Liver (tissue), 8 donors: ENCODE measurements at regions not wholly inside any gene's neighbourhood (a gene's known extent, or its start where the extent isn't known, plus 50 kb on each side); places are given as distances from the start of the nearest gene placed in this dataset.

Source experiments
- DNase-seq: peaks from one replicate; pipeline ENCODE4 v3.0.0-alpha.2; 2017; ENCODE audit warnings: low spot score
- H3K27ac ChIP-seq, 2 donors: one replicate each; pipeline ENCODE4 v1.7.0; 2013; ENCODE audit warnings: inconsistent platforms in 2 of 2, low read length in 2 of 2, control low read depth in 1 of 2, low read depth in 1 of 2, mild to moderate bottlenecking in 1 of 2
- H3K27me3 ChIP-seq, 4 donors: one replicate each; pipeline versions ENCODE4 v1.6.1 to v1.7.0; 2013; ENCODE audit warnings: low read length in 3 of 4, inconsistent platforms in 1 of 4, mild to moderate bottlenecking in 1 of 4, moderate library complexity in 1 of 4; ENCODE audit not compliant: control insufficient read depth in 4 of 4, insufficient read depth in 4 of 4
- H3K36me3 ChIP-seq, 4 donors: one replicate each; pipeline versions ENCODE4 v1.6.1 to v1.7.0; 2013; ENCODE audit warnings: low read length in 3 of 4, mild to moderate bottlenecking in 3 of 4, low read depth in 1 of 4, moderate library complexity in 1 of 4; ENCODE audit not compliant: control insufficient read depth in 4 of 4, insufficient read depth in 3 of 4
- H3K4me1 ChIP-seq, 4 donors: one replicate each; pipeline versions ENCODE4 v1.6.1 to v1.7.0; 2013; ENCODE audit warnings: low read length in 3 of 4, mild to moderate bottlenecking in 3 of 4, moderate library complexity in 1 of 4; ENCODE audit not compliant: control insufficient read depth in 4 of 4, insufficient read depth in 4 of 4
- H3K4me3 ChIP-seq, 3 donors: one replicate each; pipeline versions ENCODE4 v1.6.1 to v1.7.0; 2013; ENCODE audit warnings: low read length in 3 of 3, control low read depth in 1 of 3, low read depth in 1 of 3, mild to moderate bottlenecking in 1 of 3
- H3K9ac ChIP-seq, 2 donors: one replicate each; pipeline ENCODE4 v1.7.0; 2013; ENCODE audit warnings: low read length in 2 of 2, mild to moderate bottlenecking in 2 of 2, moderate library complexity in 2 of 2, control low read depth in 1 of 2, low read depth in 1 of 2
- H3K9me3 ChIP-seq, 4 donors: one replicate each; pipeline versions ENCODE4 v1.6.1 to v1.7.0; 2013; ENCODE audit warnings: low read length in 3 of 4; ENCODE audit not compliant: control insufficient read depth in 4 of 4
- CTCF ChIP-seq: fragments of 150-350 bp; IDR thresholded peaks from 2 replicates; pipeline ENCODE4 v1.5.1; 2017; ENCODE audit warnings: improper control_type of control experiment, low read depth, low read length; ENCODE audit not compliant: missing input control
- GABPA ChIP-seq, 2 donors: IDR thresholded peaks in 1 of 2; conservative IDR thresholded peaks in 1 of 2; 2 replicates each; pipeline ENCODE4 v1.6.1; 2016; ENCODE audit warnings: antibody characterized with exemption in 2 of 2, mild to moderate bottlenecking in 1 of 2, moderate library complexity in 1 of 2
- HNF4G ChIP-seq: IDR thresholded peaks from 2 replicates; pipeline ENCODE4 v1.6.1; 2016; ENCODE audit warnings: antibody characterized with exemption
- JUND ChIP-seq, 2 donors: IDR thresholded peaks; 2 replicates each; pipeline ENCODE4 v1.6.1; 2016; ENCODE audit warnings: antibody characterized with exemption in 2 of 2
- REST ChIP-seq: IDR thresholded peaks from 2 replicates; pipeline ENCODE4 v1.6.1; 2016; ENCODE audit warnings: antibody characterized with exemption, mild to moderate bottlenecking
- RXRA ChIP-seq, 2 donors: IDR thresholded peaks; 2 replicates each; pipeline ENCODE4 v1.6.1; 2017 to 2018; ENCODE audit warnings: antibody characterized with exemption in 2 of 2, mild to moderate bottlenecking in 1 of 2
- SP1 ChIP-seq: IDR thresholded peaks from 2 replicates; pipeline ENCODE4 v1.6.1; 2018; ENCODE audit warnings: antibody characterized with exemption, mild to moderate bottlenecking
- TAF1 ChIP-seq: conservative IDR thresholded peaks from 2 replicates; pipeline ENCODE4 v1.6.1; 2016; ENCODE audit warnings: antibody characterized with exemption, mild to moderate bottlenecking
- ZBTB33 ChIP-seq: IDR thresholded peaks from 2 replicates; pipeline ENCODE4 v1.6.1; 2016; ENCODE audit warnings: antibody characterized with exemption
- WGBS: extraction: QIAGEN DNeasy Blood & Tissue Kit; methylation state at CpG from one replicate; pipeline ENCODE4 v1.1.7; 2013; 5-methylcytosine and 5-hydroxymethylcytosine counted together
- TF ChIP-seq, protein P1 (sequence below): IDR thresholded peaks from 2 replicates; pipeline ENCODE4 v1.6.1; 2016; ENCODE audit warnings: antibody characterized with exemption
- TF ChIP-seq, protein P2 (sequence below): IDR thresholded peaks from 2 replicates; pipeline ENCODE4 v1.6.1; 2016; ENCODE audit warnings: antibody characterized with exemption
- donor health status: healthy.
- donor health status: healthy.
- donor health status: healthy.
- donor health status: healthy.
- donor health status: healthy.

GRCh38 chr4:79747252-79747651, 325.8 kb downstream of the ANTXR2 start:
- H3K4me1 ChIP-seq: no peaks in the 10 kb centered on the region
- H3K9ac ChIP-seq: no peak overlapping the region
- H3K27me3 ChIP-seq: no peaks in the 10 kb centered on the region
- no peaks in the 10 kb centered on the region for H3K9me3 ChIP-seq
- TF ChIP-seq REST (no peak), GABPA (IDR thresholded peaks at IDR 0.05 in 1 of 2, conservative IDR thresholded peaks at IDR 0.05 in 1 of 2) (no peak), CTCF (no peak), RXRA (IDR thresholded peaks at IDR 0.05) (no peak), TAF1 (no peak), JUND (IDR thresholded peaks at IDR 0.05) (no peak), SP1 (no peak)
- TF ChIP-seq, protein P1, sequence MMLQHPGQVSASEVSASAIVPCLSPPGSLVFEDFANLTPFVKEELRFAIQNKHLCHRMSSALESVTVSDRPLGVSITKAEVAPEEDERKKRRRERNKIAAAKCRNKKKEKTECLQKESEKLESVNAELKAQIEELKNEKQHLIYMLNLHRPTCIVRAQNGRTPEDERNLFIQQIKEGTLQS: no peak
- H3K36me3 ChIP-seq: no peaks in the 10 kb centered on the region
- no peak overlapping the region for H3K4me3 ChIP-seq
- DNase-seq: no peak
- no peak overlapping the region for H3K27ac ChIP-seq

- Histone ChIP-seq H3K27me3 (no peaks in the 10 kb centered on the region), H3K4me3 (no peak overlapping the region), H3K9me3 (no peaks in the 10 kb centered on the region), H3K9ac (no peak overlapping the region), H3K4me1 (no peaks in the 10 kb centered on the region), H3K27ac (no peak overlapping the region), H3K36me3 (no peaks in the 10 kb centered on the region)
- TF ChIP-seq ZBTB33 (no peak), RXRA (IDR thresholded peaks at IDR 0.05) (no peak)
- TF ChIP-seq, protein P1: no peak
- no peak for DNase-seq
- 84% methylated on average over 8 of the region's 8 CpGs for WGBS
Measured at GRCh38 chr4:79743014-79743413, 330.0 kb downstream of the ANTXR2 start.

DNA sequence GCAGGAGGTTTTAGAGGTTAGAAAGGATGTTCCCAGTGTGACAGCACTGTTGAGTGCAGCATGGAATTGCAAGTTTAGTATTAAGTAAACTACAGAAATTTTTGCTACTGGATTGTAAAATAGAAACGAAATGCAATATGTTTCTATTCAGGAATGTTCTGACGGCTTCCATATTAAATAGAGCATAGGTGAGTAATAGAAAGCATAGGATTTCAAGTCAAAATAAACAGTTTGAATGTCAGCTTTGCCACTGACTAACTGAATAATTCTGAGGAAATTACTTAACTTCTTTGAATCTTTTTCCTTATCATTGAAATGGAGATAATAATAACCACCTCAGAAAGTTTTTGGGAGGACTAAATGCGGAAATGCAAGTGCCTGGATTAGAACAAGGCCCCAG, 331.9 kb upstream of the GK2 start:
- Histone ChIP-seq H3K36me3 (no peaks in the 10 kb centered on the region), H3K9me3 (no peaks in the 10 kb centered on the region), H3K4me1 (no peaks in the 10 kb centered on the region), H3K27ac (no peak overlapping the region), H3K27me3 (peaks cover 0 to 3% (median 0%) of the 10 kb centered on the region in 4 donors), H3K4me3 (no peak overlapping the region), H3K9ac (no peak overlapping the region)
- WGBS: 68% methylated on average over 3 of the region's 3 CpGs
- DNase-seq: no peak
- TF ChIP-seq, protein P2, sequence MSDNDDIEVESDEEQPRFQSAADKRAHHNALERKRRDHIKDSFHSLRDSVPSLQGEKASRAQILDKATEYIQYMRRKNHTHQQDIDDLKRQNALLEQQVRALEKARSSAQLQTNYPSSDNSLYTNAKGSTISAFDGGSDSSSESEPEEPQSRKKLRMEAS: no peak
- no peak for TF ChIP-seq HNF4G
- TF ChIP-seq TAF1: no peak
- TF ChIP-seq REST: no peak
